Nephron (organoid): ENCODE measurements at regions not wholly inside any gene's neighbourhood (a gene's known extent, or its start where the extent isn't known, plus 50 kb on each side); places are given as distances from the start of the nearest gene placed in this dataset.

Source experiments
- H3K27ac Mint-ChIP-seq, 3 experiments: 2 replicates each; pipeline ENCODE4 v1.8.0; 2020; ENCODE audit warnings: mixed read lengths in 3 of 3, mild to moderate bottlenecking in 2 of 3, moderate library complexity in 1 of 3
- H3K27me3 Mint-ChIP-seq: 2 replicates; pipeline ENCODE4 v1.8.0; 2021; ENCODE audit warnings: low read depth, mild to moderate bottlenecking, moderate library complexity, mixed read lengths
- H3K36me3 Mint-ChIP-seq: 2 replicates; pipeline ENCODE4 v1.8.0; 2020; ENCODE audit warnings: low read depth, mixed read lengths
- H3K4me1 Mint-ChIP-seq: 2 replicates; pipeline ENCODE4 v1.8.0; 2020; ENCODE audit warnings: mixed read lengths
- H3K4me3 Mint-ChIP-seq, 3 experiments: 2 replicates each; pipeline ENCODE4 v1.8.0; 2020; ENCODE audit warnings: mild to moderate bottlenecking in 3 of 3, mixed read lengths in 3 of 3, moderate library complexity in 2 of 3
- H3K9me3 Mint-ChIP-seq: 2 replicates; pipeline ENCODE4 v1.8.0; 2020; ENCODE audit warnings: mixed read lengths
- CTCF ChIP-seq, 3 experiments: fragments of 200-600 bp; sonication (generic); IDR thresholded peaks; one replicate each; pipeline ENCODE4 v1.5.0; 2021; ENCODE audit warnings: antibody characterized with exemption in 3 of 3; ENCODE audit not compliant: unreplicated experiment in 3 of 3

DNA sequence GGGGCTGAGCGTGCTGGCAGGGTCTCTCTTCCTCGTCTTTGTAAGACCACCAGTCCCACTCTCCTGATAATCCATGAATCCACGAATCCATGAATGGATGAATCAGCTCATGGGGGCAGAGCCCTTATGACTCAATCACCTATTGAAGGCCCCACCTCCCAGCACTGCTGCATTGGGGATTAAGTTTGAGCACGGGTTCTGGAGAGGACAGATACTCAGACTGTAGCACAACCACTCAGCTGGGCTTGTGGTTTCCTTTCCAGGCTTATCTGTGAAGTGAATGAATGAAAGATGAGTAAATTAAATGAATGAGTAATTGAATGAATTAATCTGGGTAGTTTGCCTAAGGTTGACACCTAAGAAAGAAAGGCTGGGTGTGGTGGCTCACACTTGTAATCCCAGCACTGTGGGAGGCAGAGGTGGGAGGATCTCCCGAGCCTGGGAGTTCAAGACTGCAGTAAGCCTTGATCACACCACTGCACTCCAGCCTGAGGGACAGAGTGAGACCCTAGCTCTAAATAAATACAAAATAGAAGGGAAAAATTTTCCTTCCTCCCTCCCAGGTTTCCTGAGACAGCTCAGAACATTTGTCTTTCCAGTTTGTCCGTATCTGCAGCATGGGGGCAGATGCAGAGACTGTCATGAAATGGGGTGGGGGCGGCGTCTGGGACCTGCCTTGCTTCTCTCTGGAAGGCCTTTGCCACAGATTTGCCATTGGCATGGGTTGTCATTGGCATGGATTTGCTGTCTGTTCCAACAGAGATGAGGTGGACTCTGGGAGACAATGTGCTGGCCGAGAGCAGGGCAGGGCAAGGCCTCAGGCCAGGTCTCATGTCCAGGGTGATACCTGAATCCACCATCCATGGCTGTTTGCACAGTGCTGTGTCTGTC, 187.7 kb upstream of the C1orf174 start:
- Mint-ChIP-seq H3K4me3 (no peak overlapping the region), H3K9me3 (peaks cover 13% of the 10 kb centered on the region), H3K36me3 (no peaks in the 10 kb centered on the region), H3K27ac (no peak overlapping the region), H3K27me3 (peaks cover 22% of the 10 kb centered on the region), H3K4me1 (peaks cover 23% of the 10 kb centered on the region)
- TF ChIP-seq CTCF (IDR thresholded peaks at IDR 0.05; ENCODE audit: unreplicated experiment in 3 of 3) = no peak

DNA sequence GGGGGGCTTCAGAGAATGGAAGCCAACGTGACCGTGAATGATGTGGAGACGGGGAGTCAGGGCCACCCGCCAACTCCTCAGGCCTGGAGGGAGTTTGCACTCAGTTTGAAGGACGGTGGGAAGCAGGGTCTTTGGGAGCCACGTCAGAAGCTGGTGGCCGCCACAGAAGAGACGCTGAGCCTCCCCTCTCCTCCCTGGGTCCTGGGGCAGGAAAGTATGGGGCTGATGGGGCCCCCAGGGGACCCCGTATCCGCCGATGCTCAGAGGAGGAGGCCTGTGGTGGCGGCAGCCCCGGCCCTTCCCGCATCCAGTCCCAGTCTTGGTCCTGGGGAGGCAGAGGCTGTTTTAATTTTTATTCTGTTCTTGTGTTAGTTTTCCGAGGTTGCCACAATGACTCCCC, 188.6 kb upstream of the C1orf174 start:
- Mint-ChIP-seq H3K27me3 (peaks cover 17% of the 10 kb centered on the region), H3K36me3 (no peaks in the 10 kb centered on the region), H3K4me1 (peaks cover 14% of the 10 kb centered on the region), H3K9me3 (peaks cover 20% of the 10 kb centered on the region), H3K27ac (no peak overlapping the region), H3K4me3 (no peak overlapping the region)
- no peak for TF ChIP-seq CTCF (IDR thresholded peaks at IDR 0.05; ENCODE audit: unreplicated experiment in 3 of 3)

- Mint-ChIP-seq H3K27ac (no peak overlapping the region), H3K4me3 (no peak overlapping the region), H3K9me3 (peaks cover 18% of the 10 kb centered on the region), H3K36me3 (no peaks in the 10 kb centered on the region), H3K4me1 (peaks cover 6% of the 10 kb centered on the region), H3K27me3 (peaks cover 12% of the 10 kb centered on the region)
- no peak for TF ChIP-seq CTCF (IDR thresholded peaks at IDR 0.05; ENCODE audit: unreplicated experiment in 3 of 3)
These were observed 189.5 kb upstream of the C1orf174 start for GRCh38 chr1:4089421-4090175.

DNA sequence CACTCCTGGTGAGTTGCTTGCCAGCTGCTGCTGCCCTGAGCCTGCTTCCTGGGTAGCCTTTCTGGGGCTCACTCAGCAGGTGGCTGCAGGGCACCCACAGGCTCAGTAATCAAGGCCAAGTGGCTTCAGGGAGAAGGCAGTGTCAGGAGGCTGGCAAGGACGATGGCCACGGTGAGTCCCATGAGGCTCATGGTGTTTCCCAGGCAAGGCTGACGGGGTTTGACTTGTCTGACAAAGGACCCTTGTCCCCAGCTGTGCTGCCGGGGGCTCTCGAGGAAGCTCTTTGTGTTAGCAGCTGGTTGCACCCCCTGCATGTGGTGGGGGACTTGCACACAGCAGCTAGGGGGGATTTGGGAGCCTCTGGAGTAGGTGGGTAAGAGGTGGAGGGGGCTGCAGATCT, 190.5 kb upstream of the C1orf174 start:
- TF ChIP-seq CTCF (IDR thresholded peaks at IDR 0.05; ENCODE audit: unreplicated experiment in 3 of 3) = no peak
- Mint-ChIP-seq H3K27ac (no peak overlapping the region), H3K4me3 (no peak overlapping the region), H3K9me3 (peaks cover 22% of the 10 kb centered on the region), H3K27me3 (peaks cover 2% of the 10 kb centered on the region), H3K4me1 (peaks cover 2% of the 10 kb centered on the region), H3K36me3 (no peaks in the 10 kb centered on the region)

DNA sequence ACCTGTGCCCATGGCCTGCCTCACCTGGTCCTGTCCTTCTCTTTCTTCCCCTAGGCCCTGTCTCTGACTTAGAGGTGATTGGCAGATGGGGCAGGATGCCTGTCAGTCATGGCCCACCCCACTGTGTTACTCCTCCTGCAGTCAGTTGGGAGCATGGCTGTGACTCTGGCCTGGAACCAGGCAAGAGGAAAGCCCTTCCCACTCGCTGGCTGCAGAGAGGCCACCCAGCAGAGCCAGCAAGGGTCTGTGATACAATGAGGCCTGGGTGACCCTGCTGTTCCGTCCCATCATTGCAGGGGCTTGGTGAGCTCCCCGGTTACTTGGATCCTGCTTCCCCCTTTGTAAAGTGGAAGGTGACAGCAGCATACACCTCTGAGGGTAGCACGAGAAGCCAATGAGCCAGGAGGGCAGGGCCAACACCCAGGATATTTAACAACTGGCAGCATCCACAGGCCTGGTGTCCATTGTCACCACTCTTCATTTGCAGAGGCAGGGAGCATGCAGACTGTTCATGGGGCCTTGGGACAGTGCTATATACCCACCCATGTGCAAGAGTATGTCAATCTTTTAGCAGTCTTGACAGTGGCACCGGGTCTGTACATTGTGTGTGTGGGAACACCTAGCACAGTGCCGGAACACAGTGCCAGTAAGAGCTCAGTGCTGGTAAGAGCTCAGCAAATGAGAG, 191.0 kb upstream of the C1orf174 start:
- no peaks in the 10 kb centered on the region for H3K36me3 Mint-ChIP-seq
- no peaks in the 10 kb centered on the region for H3K27me3 Mint-ChIP-seq
- H3K27ac Mint-ChIP-seq = no peak overlapping the region
- no peaks in the 10 kb centered on the region for H3K4me1 Mint-ChIP-seq
- H3K9me3 Mint-ChIP-seq = peaks cover 26% of the 10 kb centered on the region
- no peak for TF ChIP-seq CTCF (IDR thresholded peaks at IDR 0.05; ENCODE audit: unreplicated experiment in 3 of 3)
- no peak overlapping the region for H3K4me3 Mint-ChIP-seq
